H1 (cell line): ENCODE measurements at regions not wholly inside any gene's neighbourhood (a gene's known extent, or its start where the extent isn't known, plus 50 kb on each side); places are given as distances from the start of the nearest gene placed in this dataset.

ENCODE experiments used
- ASH2L ChIP-seq: fragments of 200-600, 300-600 bp; sonication (generic); IDR thresholded peaks from one replicate; pipeline ENCODE4 v1.7.1; 2017; ENCODE audit warnings: low read length
- BCL11A ChIP-seq, 2 experiments: IDR thresholded peaks; one replicate each; pipeline ENCODE4 v1.6.1; 2011; ENCODE audit warnings: low read depth in 2 of 2, low read length in 2 of 2, mild to moderate bottlenecking in 2 of 2
- CHD7 ChIP-seq: fragments of 300-600 bp; sonication (generic); IDR thresholded peaks from 2 replicates; pipeline ENCODE4 v1.7.1; 2012; ENCODE audit warnings: low read length, moderate library complexity, mild to moderate bottlenecking, inconsistent platforms; ENCODE audit not compliant: insufficient replicate concordance
- HDAC2 ChIP-seq, 2 experiments: fragments of 300-600 bp in 1 of 2; sonication (generic) in 1 of 2; IDR thresholded peaks; 2 replicates each; pipeline ENCODE4 v1.6.1; 2011 to 2012; ENCODE audit warnings: low read depth in 2 of 2, low read length in 2 of 2, mild to moderate bottlenecking in 2 of 2, moderate library complexity in 2 of 2, borderline replicate concordance in 1 of 2, inconsistent platforms in 1 of 2
- HDAC6 ChIP-seq: IDR thresholded peaks from one replicate; pipeline ENCODE4 v1.7.1; 2012; ENCODE audit warnings: low read depth, mild to moderate bottlenecking, inconsistent platforms, low read length, moderate library complexity
- JUN ChIP-seq: IDR thresholded peaks from 2 replicates; pipeline ENCODE4 v1.6.1; 2011; ENCODE audit warnings: low read depth, mild to moderate bottlenecking, improper control_type of control experiment, low read length
- KDM5A ChIP-seq: fragments of 200-600 bp; IDR thresholded peaks from 2 replicates; pipeline ENCODE4 v1.7.1; 2012; ENCODE audit warnings: mild to moderate bottlenecking, low read length, inconsistent platforms, mixed read lengths
- POU5F1 ChIP-seq: IDR thresholded peaks from 2 replicates; pipeline ENCODE4 v1.6.1; 2011; ENCODE audit warnings: low read depth, mild to moderate bottlenecking, low read length, moderate library complexity
- RAD21 ChIP-seq, 2 experiments: IDR thresholded peaks in 1 of 2; conservative IDR thresholded peaks in 1 of 2; 2 replicates each; pipeline ENCODE4 v1.6.1; 2011; ENCODE audit warnings: low read depth in 2 of 2, low read length in 2 of 2, improper control_type of control experiment in 1 of 2, inconsistent platforms in 1 of 2, mild to moderate bottlenecking in 1 of 2, moderate library complexity in 1 of 2
- SP2 ChIP-seq: IDR thresholded peaks from 2 replicates; pipeline ENCODE4 v1.6.1; 2012; ENCODE audit warnings: mild to moderate bottlenecking, low read length, inconsistent platforms
- TEAD4 ChIP-seq: IDR thresholded peaks from 2 replicates; pipeline ENCODE4 v1.6.1; 2012; ENCODE audit warnings: low read depth, low read length, inconsistent platforms, mixed read lengths

GRCh38 chr12:82025462-82025861 lies 266.3 kb upstream of the PPFIA2 start (continued):
- no peak for TF ChIP-seq CHD7
- no peak for TF ChIP-seq KDM5A
- no peak for TF ChIP-seq HDAC2 (IDR thresholded peaks at IDR 0.05; ENCODE audit: borderline replicate concordance in 1 of 2, low read depth in 2 of 2, low read length in 2 of 2)
- TF ChIP-seq RAD21 (IDR thresholded peaks at IDR 0.05 in 1 of 2, conservative IDR thresholded peaks at IDR 0.05 in 1 of 2; ENCODE audit: low read depth in 2 of 2, low read length in 2 of 2), result no peak
- no peak for TF ChIP-seq TEAD4
- no peak for TF ChIP-seq SP2
- no peak for TF ChIP-seq BCL11A (IDR thresholded peaks at IDR 0.05; ENCODE audit: low read depth in 2 of 2, low read length in 2 of 2)
- TF ChIP-seq HDAC6, result no peak
- TF ChIP-seq POU5F1, result no peak
- no peak for TF ChIP-seq JUN
- TF ChIP-seq ASH2L, result no peak
